Peyer's patch (tissue), 4 donors: ENCODE measurements at regions not wholly inside any gene's neighbourhood (a gene's known extent, or its start where the extent isn't known, plus 50 kb on each side); places are given as distances from the start of the nearest gene placed in this dataset.

ENCODE experiments used
- CTCF ChIP-seq, 6 experiments: fragments of 450-650 bp in 4 of 6; fragments of 200-600 bp in 2 of 6; sonication (generic) in 1 of 6; IDR thresholded peaks; one replicate each; pipeline ENCODE4 v1.5.1; 2017 to 2019; ENCODE audit warnings: antibody characterized with exemption in 6 of 6, mild to moderate bottlenecking in 3 of 6, moderate library complexity in 1 of 6
- POLR2A ChIP-seq, 2 donors: fragments of 450-650 bp; IDR thresholded peaks; one replicate each; pipeline ENCODE4 v1.5.1; 2017; ENCODE audit warnings: antibody characterized with exemption in 2 of 2, mild to moderate bottlenecking in 2 of 2, moderate library complexity in 2 of 2

DNA sequence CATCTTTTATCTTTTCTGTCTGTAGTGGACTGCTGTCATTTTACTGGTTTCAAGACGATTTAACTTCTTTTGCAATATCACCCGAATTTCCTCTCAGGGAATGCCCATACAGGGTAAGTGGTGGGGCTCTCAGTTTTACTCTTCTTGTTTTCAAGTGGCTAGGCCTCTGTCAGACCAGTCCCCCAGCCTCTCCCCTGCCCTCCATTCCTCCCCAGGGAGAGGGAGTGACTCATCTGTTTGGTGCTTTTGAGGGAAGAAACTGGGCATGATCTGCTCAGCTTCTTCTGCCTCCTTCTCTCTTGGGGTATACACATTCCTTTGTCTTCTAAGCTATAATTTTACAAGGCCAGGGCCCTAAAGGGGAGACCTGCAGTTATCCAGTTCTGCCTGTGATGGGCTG is 332.0 kb downstream of the CBLN1 start:
- no peak for TF ChIP-seq CTCF (IDR thresholded peaks at IDR 0.05)
- no peak for TF ChIP-seq POLR2A (IDR thresholded peaks at IDR 0.05)
